ENCODE measurements at regions not wholly inside any gene's neighbourhood (a gene's known extent, or its start where the extent isn't known, plus 50 kb on each side); places are given as distances from the start of the nearest gene placed in this dataset.

DNA sequence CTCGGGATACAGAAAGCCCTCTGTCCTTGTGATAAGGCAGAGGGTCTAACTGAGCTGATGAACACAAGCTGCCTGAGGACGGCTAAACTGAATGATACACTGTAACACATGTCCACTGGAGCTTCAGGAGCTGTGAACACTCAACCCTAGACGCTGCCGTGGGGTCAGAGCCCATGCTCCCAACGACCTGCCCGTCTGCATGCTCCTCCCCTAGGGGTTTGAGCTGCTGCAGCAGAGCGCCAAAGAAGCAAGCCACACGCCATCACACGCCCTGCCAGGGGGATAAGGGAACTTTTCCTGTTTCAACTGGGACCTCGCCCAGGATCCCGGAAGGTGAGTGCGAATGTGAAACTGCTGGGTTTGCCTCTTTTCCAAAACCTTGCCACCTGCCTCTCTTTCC, 361.8 kb downstream of the FAT4 start:
- H3K4me3 ChIP-seq (ENCODE audit: control insufficient read depth, low read depth, low read length): no peak overlapping the region
- TF ChIP-seq, protein P1, sequence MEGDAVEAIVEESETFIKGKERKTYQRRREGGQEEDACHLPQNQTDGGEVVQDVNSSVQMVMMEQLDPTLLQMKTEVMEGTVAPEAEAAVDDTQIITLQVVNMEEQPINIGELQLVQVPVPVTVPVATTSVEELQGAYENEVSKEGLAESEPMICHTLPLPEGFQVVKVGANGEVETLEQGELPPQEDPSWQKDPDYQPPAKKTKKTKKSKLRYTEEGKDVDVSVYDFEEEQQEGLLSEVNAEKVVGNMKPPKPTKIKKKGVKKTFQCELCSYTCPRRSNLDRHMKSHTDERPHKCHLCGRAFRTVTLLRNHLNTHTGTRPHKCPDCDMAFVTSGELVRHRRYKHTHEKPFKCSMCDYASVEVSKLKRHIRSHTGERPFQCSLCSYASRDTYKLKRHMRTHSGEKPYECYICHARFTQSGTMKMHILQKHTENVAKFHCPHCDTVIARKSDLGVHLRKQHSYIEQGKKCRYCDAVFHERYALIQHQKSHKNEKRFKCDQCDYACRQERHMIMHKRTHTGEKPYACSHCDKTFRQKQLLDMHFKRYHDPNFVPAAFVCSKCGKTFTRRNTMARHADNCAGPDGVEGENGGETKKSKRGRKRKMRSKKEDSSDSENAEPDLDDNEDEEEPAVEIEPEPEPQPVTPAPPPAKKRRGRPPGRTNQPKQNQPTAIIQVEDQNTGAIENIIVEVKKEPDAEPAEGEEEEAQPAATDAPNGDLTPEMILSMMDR (conservative IDR thresholded peaks at IDR 0.05; ENCODE audit: control insufficient read depth, insufficient read depth, low read depth, low read length): no peak
- DNase-seq (ENCODE audit: low read depth): no peak

GRCh38 chr4:125677665-125678307, 363.0 kb downstream of the FAT4 start:
- TF ChIP-seq, protein P1 (conservative IDR thresholded peaks at IDR 0.05; ENCODE audit: control insufficient read depth, insufficient read depth, low read depth, low read length): no peak
- DNase-seq (ENCODE audit: low read depth): no peak
- H3K4me3 ChIP-seq (ENCODE audit: control insufficient read depth, low read depth, low read length): no peak overlapping the region

- no peak for DNase-seq (ENCODE audit: low read depth)
- TF ChIP-seq, protein P1 (conservative IDR thresholded peaks at IDR 0.05; ENCODE audit: control insufficient read depth, insufficient read depth, low read depth, low read length): no peak
- no peak overlapping the region for H3K4me3 ChIP-seq (ENCODE audit: control insufficient read depth, low read depth, low read length)
Observed at GRCh38 chr4:125679989-125680388, 365.2 kb downstream of the FAT4 start.

DNA sequence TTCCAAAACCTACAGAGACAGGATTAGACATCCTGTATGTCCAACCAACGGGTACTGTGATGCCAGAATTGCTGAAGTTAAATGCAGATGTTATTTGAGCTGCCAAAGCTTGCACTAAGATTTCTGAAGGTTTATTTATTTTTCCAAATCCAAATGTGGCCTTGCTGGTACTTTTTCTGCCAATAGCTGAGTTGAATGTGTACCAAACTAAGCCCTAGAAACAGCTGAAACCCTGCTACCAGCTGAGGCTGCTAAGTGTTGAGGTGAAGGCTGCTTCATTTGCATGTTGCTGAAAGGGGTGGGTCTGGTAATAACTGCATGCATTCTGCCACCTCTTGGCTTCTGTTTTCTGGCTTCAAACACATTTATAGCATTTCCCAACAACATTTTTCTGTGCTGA, 366.5 kb downstream of the FAT4 start:
- no peak overlapping the region for H3K4me3 ChIP-seq (ENCODE audit: control insufficient read depth, low read depth, low read length)
- DNase-seq (ENCODE audit: low read depth): no peak
- TF ChIP-seq, protein P1 (conservative IDR thresholded peaks at IDR 0.05; ENCODE audit: control insufficient read depth, insufficient read depth, low read depth, low read length): no peak

- H3K4me3 ChIP-seq (ENCODE audit: control insufficient read depth, low read depth, low read length): no peak overlapping the region
- DNase-seq (ENCODE audit: low read depth): no peak
- TF ChIP-seq, protein P1 (conservative IDR thresholded peaks at IDR 0.05; ENCODE audit: control insufficient read depth, insufficient read depth, low read depth, low read length): no peak
Observed at GRCh38 chr4:125682730-125683129, 368.0 kb downstream of the FAT4 start.

DNA sequence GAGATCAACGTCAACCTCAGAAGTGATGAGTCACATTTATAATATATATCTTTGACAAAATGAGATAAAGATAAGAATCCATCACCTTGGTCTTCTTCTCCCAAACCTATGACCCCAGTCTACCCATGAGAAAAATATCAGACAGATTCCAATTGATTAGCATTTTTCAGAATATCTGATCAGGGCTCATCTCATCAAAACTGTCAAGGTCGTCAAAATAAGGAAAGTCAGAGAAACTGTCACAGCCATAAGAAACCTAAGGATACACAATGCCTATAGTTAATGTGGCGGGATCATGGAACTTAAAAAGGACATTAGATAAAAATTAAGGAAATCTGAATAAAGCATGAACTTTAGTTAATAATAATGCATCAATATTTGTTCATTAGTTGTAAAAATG, 374.1 kb downstream of the FAT4 start:
- DNase-seq (ENCODE audit: low read depth): no peak
- TF ChIP-seq, protein P1 (conservative IDR thresholded peaks at IDR 0.05; ENCODE audit: control insufficient read depth, insufficient read depth, low read depth, low read length): no peak
- H3K4me3 ChIP-seq (ENCODE audit: control insufficient read depth, low read depth, low read length): no peak overlapping the region

- no peak for DNase-seq (ENCODE audit: low read depth)
- TF ChIP-seq, protein P1 (conservative IDR thresholded peaks at IDR 0.05; ENCODE audit: control insufficient read depth, insufficient read depth, low read depth, low read length): no peak
- no peak overlapping the region for H3K4me3 ChIP-seq (ENCODE audit: control insufficient read depth, low read depth, low read length)
Observed at GRCh38 chr4:125689805-125690204, 375.1 kb downstream of the FAT4 start.
